Fibroblast of lung (primary cell): ENCODE measurements at regions not wholly inside any gene's neighbourhood (a gene's known extent, or its start where the extent isn't known, plus 50 kb on each side); places are given as distances from the start of the nearest gene placed in this dataset.

ENCODE experiments used
- DNase-seq, 2 donors: peaks; one replicate each; pipeline versions ENCODE4 v3.0.0 to v3.0.0-alpha.2; 2010; ENCODE audit warnings: low read depth in 2 of 2
- H2AFZ ChIP-seq: 2 replicates; pipeline ENCODE4 v1.5.1; 2012; ENCODE audit warnings: low read length, control low read depth, inconsistent platforms
- H3K27ac ChIP-seq: 2 replicates; pipeline ENCODE4 v1.5.1; 2011; ENCODE audit warnings: low read length, control low read depth; ENCODE audit not compliant: insufficient read depth
- H3K27me3 ChIP-seq: 2 replicates; pipeline ENCODE4 v1.5.1; 2011; ENCODE audit warnings: mild to moderate bottlenecking, low read length; ENCODE audit not compliant: control insufficient read depth, insufficient read depth
- H3K36me3 ChIP-seq: 2 replicates; pipeline ENCODE4 v1.5.1; 2011; ENCODE audit warnings: low read length; ENCODE audit not compliant: control insufficient read depth, insufficient read depth
- H3K4me1 ChIP-seq: 2 replicates; pipeline ENCODE4 v1.5.1; 2011; ENCODE audit warnings: low read length; ENCODE audit not compliant: control insufficient read depth, insufficient read depth; ENCODE audit errors: extremely low read depth
- H3K4me2 ChIP-seq: 2 replicates; pipeline ENCODE4 v1.5.1; 2011; ENCODE audit warnings: low read length, control low read depth; ENCODE audit not compliant: insufficient read depth; ENCODE audit errors: extremely low read depth
- H3K4me3 ChIP-seq, 4 experiments: fragments of 200-600 bp in 1 of 4; sonication (generic) in 1 of 4; replicated peaks in 1 of 4; 2 replicates each; pipeline ENCODE4 v1.5.1; 2011 to 2016; ENCODE audit warnings: low read length in 4 of 4, low read depth in 3 of 4, mild to moderate bottlenecking in 3 of 4, control low read depth in 2 of 4, inconsistent platforms in 1 of 4, mixed read lengths in 1 of 4; ENCODE audit not compliant: insufficient read depth in 1 of 4; ENCODE audit errors: control extremely low read depth in 1 of 4
- H3K79me2 ChIP-seq: 2 replicates; pipeline ENCODE4 v1.5.1; 2012; ENCODE audit warnings: mild to moderate bottlenecking, low read length, inconsistent platforms; ENCODE audit not compliant: control insufficient read depth, insufficient read depth
- H3K9ac ChIP-seq: 2 replicates; pipeline ENCODE4 v1.5.1; 2011; ENCODE audit warnings: mild to moderate bottlenecking, low read length, control low read depth; ENCODE audit not compliant: insufficient read depth
- H3K9me3 ChIP-seq: 2 replicates; pipeline ENCODE4 v1.5.1; 2012; ENCODE audit warnings: low read depth, low read length; ENCODE audit not compliant: control insufficient read depth, insufficient read depth
- H4K20me1 ChIP-seq: 2 replicates; pipeline ENCODE4 v1.5.1; 2011; ENCODE audit warnings: low read length; ENCODE audit not compliant: control insufficient read depth, insufficient read depth; ENCODE audit errors: extremely low read depth
- CTCF ChIP-seq, 2 donors: IDR thresholded peaks in 1 of 2; conservative IDR thresholded peaks in 1 of 2; 1 replicate in 1 of 2; 2 replicates in 1 of 2; pipeline ENCODE4 v1.5.1; 2011 to 2012; ENCODE audit warnings: low read length in 2 of 2, control low read depth in 1 of 2, inconsistent platforms in 1 of 2, low read depth in 1 of 2, mild to moderate bottlenecking in 1 of 2
- EZH2 ChIP-seq: IDR thresholded peaks from 2 replicates; pipeline ENCODE4 v1.5.1; 2012; ENCODE audit warnings: low read length, control low read depth, mild to moderate bottlenecking; ENCODE audit errors: missing control alignments

GRCh38 chr3:117748131-117748530 is 1038.6 kb downstream of the TUSC7 start:
- no peaks in the 10 kb centered on the region for H3K36me3 ChIP-seq
- no peak for TF ChIP-seq EZH2
- TF ChIP-seq CTCF (conservative IDR thresholded peaks at IDR 0.05 in 1 of 2, IDR thresholded peaks at IDR 0.05 in 1 of 2; ENCODE audit: low read depth in 1 of 2, low read length in 2 of 2) = no peak
- no peaks in the 10 kb centered on the region for H3K9me3 ChIP-seq
- H3K4me1 ChIP-seq = no peaks in the 10 kb centered on the region
- H3K79me2 ChIP-seq = no peaks in the 10 kb centered on the region
- H4K20me1 ChIP-seq = no peaks in the 10 kb centered on the region
- no peak overlapping the region for H3K4me3 ChIP-seq
- peak in 1 of 2 donors; percentile 63 for DNase-seq
- H3K27me3 ChIP-seq = no peaks in the 10 kb centered on the region
- H3K9ac ChIP-seq = no peak overlapping the region
- no peak overlapping the region for H2AFZ ChIP-seq
- no peak overlapping the region for H3K27ac ChIP-seq
- H3K4me2 ChIP-seq = no peak overlapping the region

GRCh38 chr3:117750674-117751269 is 1041.2 kb downstream of the TUSC7 start:
- H3K27ac ChIP-seq = no peak overlapping the region
- no peaks in the 10 kb centered on the region for H3K36me3 ChIP-seq
- H3K27me3 ChIP-seq = no peaks in the 10 kb centered on the region
- H3K9me3 ChIP-seq = no peaks in the 10 kb centered on the region
- H3K4me3 ChIP-seq = no peak overlapping the region
- H3K4me1 ChIP-seq = no peaks in the 10 kb centered on the region
- no peak overlapping the region for H2AFZ ChIP-seq
- H3K79me2 ChIP-seq = no peaks in the 10 kb centered on the region
- H4K20me1 ChIP-seq = no peaks in the 10 kb centered on the region
- H3K9ac ChIP-seq = no peak overlapping the region
- no peak overlapping the region for H3K4me2 ChIP-seq
- no peak for DNase-seq
- TF ChIP-seq CTCF (conservative IDR thresholded peaks at IDR 0.05 in 1 of 2, IDR thresholded peaks at IDR 0.05 in 1 of 2; ENCODE audit: low read depth in 1 of 2, low read length in 2 of 2) (no peak), EZH2 (no peak)

- no peak for DNase-seq
- Histone ChIP-seq H2AFZ (no peak overlapping the region), H3K36me3 (no peaks in the 10 kb centered on the region), H4K20me1 (no peaks in the 10 kb centered on the region), H3K79me2 (no peaks in the 10 kb centered on the region), H3K4me3 (no peak overlapping the region), H3K9ac (no peak overlapping the region), H3K27me3 (no peaks in the 10 kb centered on the region), H3K4me2 (no peak overlapping the region), H3K27ac (no peak overlapping the region), H3K9me3 (no peaks in the 10 kb centered on the region), H3K4me1 (no peaks in the 10 kb centered on the region)
- no peak for TF ChIP-seq EZH2
- no peak for TF ChIP-seq CTCF (conservative IDR thresholded peaks at IDR 0.05 in 1 of 2, IDR thresholded peaks at IDR 0.05 in 1 of 2; ENCODE audit: low read depth in 1 of 2, low read length in 2 of 2)
These were observed 1042.1 kb downstream of the TUSC7 start for GRCh38 chr3:117751651-117752050.
